ENCODE measurements at regions not wholly inside any gene's neighbourhood (a gene's known extent, or its start where the extent isn't known, plus 50 kb on each side); places are given as distances from the start of the nearest gene placed in this dataset.
A peak's percentile ranks its signal among the peaks of the same experiment; 100 is the strongest.

DNA sequence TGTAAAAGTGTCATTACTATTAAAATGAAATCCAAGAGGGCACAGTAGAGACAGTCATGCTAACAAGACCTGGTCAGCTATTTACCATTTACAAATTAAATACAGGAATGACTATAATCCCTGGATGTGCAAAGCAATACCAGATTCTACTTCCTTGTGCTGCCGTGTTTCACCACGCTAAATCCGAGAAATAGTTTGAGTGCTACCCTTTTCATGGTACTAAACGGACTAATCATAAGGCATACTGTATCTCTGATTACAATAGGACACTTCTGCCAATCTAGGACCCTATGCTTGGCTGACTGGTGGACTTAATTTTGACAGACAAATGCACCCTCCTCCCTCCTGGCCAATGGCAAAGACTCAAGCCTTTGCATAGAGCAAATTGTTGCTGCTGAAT is 63.0 kb upstream of the NR2F2 start:
- no peak for DNase-seq

DNA sequence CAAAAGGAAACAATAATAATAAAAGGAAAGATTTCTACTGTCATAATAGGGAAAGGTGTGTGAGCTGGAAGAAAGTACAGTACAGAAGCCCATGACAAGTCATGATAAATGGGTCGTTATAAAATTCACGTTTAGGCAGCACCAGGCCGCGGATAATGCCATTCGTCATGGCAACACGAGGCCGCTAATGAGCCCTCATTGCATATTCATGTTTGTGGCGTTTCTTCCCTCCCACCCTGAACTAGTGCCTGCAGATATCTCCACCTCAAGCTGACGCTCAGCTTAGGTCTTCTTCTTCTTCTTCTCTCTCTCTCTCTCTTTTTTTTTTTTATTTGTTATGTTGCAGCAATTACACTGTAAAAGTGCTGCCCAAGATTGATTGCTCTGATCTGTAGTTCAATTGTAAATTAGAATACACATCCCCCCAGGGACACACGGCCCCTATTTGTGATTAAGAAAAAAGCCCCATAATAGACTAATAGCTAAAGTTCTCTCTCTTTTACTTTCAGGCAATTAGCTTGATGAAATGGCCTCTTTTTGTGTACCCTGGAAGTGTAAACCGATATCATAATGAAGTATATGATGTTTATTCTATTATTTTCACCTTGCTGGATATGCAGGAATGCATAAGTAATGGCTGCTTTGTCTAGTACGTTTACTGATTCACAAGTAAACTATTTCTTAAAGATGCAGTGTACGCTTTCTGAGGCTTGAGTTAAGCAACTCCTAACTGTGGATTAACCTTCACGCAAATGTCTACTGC is 61.9 kb upstream of the NR2F2 start:
- DNase-seq: peak; percentile 52

DNA sequence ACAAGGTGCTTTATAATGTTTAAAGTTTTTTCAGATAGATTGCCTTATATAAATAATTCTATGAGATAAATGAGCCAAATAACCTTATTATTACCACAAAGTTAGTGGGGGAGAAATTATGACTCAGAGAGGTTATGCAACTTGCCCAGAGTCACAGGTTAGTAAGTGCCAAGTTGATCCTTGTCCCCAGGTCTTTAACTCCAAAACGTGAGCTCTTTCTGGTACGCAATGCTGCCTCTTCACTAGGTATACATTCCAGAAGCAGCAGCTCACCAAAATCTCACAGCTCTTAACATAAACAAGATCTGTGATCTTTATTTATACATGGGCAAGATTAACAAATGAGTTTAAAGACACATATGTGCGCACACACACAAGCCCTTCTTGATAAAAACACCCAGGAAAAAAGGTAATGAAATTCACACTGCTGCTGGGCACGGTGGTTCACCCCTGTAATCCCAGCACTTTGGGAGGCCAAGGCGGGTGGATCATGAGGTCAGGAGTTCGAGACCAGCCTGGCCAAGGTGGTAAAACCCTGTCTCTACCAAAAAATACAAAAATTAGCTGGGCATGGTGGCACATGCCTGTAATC is 59.8 kb upstream of the NR2F2 start:
- peak; percentile 53 for DNase-seq

DNA sequence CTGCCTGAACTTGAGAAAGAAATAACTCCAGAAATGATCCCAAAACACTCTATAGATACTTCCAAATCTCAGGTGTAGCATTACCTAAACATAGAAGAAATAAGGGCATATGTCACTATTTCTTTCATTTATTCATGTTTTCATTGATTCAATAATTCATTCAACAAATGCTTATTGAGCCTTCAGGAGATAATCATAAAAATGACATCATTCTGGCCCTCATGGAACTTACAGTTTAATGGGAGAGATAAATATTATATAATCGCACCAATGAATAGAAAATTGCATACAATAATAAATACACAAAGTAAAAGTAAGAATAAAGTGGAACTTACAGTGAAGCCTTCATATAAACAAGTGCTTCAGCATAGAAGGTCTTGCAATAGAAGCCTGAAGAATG is 58.1 kb upstream of the NR2F2 start:
- no peak for DNase-seq

DNA sequence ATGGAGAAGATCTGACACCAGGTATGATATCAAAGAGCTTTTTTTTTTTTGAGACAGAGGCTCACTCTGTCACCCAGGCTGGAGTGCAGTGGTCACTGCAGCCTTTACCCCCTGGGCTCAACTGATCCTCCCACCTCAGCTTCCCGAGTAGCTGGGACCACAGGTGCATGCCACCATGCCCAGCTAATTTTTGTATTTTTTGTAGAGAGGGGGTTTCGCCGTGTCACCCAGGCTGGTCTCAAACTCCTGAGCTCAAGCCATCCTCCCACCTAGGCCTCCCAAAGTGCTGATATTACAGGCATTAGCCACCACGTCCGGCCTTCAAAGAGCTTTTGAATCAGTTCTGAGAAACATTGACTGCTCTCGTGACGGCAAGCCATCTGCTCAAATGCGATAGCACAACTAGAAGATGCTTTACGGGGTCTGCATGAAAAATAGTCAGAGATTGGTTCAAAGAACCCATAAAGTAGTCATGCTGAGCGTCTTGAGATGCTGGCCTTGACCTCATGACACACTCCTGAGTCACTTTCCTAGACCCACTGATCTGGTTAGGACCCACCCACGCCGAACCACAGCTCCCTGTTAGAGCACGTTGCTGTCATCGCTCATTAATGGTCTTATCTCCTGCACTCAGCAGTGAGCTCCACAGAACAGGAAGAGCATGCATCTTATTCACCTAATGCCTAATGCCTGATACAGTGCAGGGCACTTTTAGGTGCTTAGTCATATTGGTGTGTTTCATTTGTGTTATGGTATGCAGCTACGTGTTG is 57.0 kb upstream of the NR2F2 start:
- peak; percentile 100 for DNase-seq

DNA sequence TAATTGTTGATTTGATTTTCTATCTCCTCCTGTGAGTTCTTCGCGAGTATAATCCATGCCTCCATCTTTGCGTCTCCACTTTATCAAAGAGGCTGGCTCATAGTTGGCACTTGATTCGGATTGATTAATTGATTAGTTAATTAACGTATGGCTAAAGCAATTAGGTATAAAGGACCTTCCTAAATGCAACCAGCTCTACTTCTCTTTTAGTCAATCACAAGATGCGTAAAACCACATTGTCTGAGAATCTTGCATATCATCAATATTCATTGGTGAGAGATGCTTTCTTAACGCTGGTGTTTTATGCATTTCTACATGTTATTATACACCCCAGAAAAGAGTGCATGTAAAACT is 56.4 kb upstream of the NR2F2 start:
- DNase-seq: no peak

DNA sequence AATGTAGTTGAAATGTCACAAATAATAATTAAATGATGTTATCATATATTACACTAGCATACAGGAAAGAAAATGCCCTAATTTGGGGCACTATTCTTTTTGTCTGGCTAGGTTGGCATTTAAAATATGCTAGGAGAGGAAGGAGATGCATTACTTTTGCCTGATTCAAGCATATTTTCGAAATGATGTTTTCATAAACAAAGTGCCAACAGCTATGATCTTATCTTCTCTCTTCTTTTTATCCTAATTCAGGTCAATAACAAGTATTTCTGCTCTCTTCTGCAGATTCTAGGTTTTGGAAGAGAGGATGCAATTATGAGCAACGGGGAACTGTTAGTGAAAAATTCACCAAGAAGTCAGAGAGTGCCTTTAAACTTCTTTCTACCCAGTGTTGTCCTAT is 55.8 kb upstream of the NR2F2 start:
- DNase-seq: peak; percentile 40

DNA sequence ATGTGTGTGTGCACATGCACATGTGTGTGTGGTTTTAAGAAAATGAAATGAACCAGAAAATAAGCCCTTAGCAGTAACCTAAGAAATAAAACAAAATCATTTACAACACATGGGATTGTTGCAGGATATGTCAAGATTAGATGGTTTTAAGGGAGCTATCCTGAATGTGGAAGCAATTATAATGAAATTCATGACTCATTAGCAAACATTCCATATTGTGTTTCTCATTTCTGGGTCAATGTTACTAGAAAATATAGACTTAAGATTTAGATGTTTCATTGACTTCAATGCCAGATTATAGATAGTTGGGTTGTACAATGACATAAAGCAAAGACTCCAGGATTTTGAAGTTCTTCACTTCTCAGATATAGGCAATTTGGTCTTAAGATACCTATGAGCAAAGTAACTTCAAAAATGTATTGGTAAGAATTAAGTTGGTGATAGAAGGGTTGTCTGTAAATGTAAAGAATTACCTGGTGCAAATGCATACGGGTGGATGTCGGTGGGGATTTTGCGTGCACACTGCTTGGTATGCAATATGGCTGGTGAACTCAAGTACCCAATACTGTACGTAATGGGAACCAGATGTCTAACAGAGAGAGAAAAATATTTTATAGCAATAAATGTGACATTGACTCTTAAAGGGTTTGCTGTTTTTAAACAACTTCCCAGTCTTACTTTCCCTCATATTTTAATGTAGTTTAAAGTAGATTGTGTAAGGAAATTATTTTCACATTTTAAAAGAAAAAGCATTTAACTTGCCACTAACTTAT is 53.9 kb upstream of the NR2F2 start:
- peak; percentile 91 for DNase-seq

Data from fibroblast of skin of right quadriceps (primary cell).